GM12892 (cell line): ENCODE measurements at regions not wholly inside any gene's neighbourhood (a gene's known extent, or its start where the extent isn't known, plus 50 kb on each side); places are given as distances from the start of the nearest gene placed in this dataset.
"Not testable (repeated sequence)": the region's sequence is repeated elsewhere in the genome, so short reads cannot be mapped to it uniquely, and the experiment has no call there.

ENCODE experiments used
- DNase-seq: peaks from one replicate; pipeline ENCODE4 v3.0.0; 2011; ENCODE audit not compliant: insufficient read length
- FAIRE-seq: peaks from 2 replicates; lab custom pipeline; 2011; peaks lifted over from hg19 to GRCh38; lab: Jason Lieb, UNC
- POLR2A ChIP-seq: IDR thresholded peaks from 2 replicates; pipeline ENCODE4 v1.6.1; 2011; ENCODE audit warnings: low read depth, low read length, control low read depth
- POLR2AphosphoS5 ChIP-seq: IDR thresholded peaks from 2 replicates; pipeline ENCODE4 v1.6.1; 2011; ENCODE audit warnings: low read depth, low read length, control low read depth
- TAF1 ChIP-seq: IDR thresholded peaks from 2 replicates; pipeline ENCODE4 v1.6.1; 2011; ENCODE audit warnings: low read depth, mild to moderate bottlenecking, control low read depth, low read length, borderline replicate concordance

DNA sequence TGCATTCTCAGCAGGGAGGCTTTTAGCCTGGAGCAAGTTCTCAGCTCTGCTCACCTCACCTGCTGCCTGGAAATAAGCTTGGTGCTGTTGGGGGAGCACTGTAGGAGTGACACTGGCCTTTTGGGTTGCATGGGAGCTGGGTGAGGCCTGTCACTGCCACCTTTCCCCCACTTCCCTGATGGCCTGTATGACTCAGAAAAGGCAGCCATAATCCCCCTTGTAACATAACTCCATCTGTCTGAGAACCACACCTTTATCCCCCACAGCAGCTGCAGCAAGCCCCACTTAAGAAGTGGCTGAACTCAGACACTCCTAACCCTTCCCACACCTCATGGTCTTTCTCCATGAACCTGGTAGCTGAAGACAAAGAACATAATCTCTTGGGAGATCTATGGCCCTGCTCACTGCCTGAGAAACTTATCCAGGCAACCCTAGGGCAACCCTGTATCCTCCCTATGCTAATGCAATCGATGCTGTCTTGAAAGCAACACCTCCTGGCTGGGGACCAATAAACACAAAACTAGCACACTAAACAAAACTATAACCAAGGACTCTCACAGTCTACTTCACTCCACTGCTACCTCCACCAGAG, 258.9 kb upstream of the OSR1 start:
- DNase-seq, result no peak
- no peak for TF ChIP-seq POLR2AphosphoS5
- no peak for TF ChIP-seq TAF1
- no peak for TF ChIP-seq POLR2A
- no peak for FAIRE-seq

DNA sequence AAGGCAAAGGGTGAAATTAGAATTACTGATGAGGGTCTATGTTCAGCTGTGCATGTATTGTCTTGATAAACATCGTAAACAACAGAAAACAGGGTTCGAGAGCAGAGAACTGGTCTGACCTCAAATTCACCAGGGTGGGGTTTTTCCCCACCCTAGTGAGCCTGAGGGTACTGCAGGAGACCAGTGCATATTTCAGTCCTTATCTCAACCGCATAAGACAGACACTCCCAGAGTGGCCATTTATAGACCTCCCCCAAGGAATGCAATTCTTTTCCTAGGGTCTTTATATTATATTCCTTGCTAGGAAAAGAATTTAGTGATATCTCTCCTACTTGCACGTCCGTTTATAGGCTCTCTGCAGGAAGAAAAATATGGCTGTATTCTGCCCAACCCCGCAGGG, 257.0 kb upstream of the OSR1 start:
- FAIRE-seq, DNase-seq: not testable (repeated sequence)

DNA sequence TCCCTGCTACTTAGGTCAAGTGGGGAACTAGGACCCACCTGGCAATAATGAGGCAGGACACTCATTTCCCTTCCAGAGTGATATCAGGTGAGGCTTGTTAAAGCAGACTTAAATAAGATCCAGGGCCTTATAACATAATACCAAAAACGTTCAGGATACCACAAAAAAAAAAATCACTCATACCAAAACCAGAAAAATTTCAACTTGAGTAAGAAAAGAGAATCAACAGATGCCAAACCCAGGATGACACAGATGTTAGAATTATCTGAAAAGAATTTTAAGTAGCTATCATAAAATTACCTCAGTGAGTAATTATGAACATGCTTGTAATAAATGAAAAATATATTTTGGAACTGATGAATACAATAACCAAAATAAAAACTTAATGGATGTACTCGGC, 255.6 kb upstream of the OSR1 start:
- no peak for FAIRE-seq
- TF ChIP-seq TAF1 (no peak), POLR2AphosphoS5 (no peak), POLR2A (no peak)
- no peak for DNase-seq

DNA sequence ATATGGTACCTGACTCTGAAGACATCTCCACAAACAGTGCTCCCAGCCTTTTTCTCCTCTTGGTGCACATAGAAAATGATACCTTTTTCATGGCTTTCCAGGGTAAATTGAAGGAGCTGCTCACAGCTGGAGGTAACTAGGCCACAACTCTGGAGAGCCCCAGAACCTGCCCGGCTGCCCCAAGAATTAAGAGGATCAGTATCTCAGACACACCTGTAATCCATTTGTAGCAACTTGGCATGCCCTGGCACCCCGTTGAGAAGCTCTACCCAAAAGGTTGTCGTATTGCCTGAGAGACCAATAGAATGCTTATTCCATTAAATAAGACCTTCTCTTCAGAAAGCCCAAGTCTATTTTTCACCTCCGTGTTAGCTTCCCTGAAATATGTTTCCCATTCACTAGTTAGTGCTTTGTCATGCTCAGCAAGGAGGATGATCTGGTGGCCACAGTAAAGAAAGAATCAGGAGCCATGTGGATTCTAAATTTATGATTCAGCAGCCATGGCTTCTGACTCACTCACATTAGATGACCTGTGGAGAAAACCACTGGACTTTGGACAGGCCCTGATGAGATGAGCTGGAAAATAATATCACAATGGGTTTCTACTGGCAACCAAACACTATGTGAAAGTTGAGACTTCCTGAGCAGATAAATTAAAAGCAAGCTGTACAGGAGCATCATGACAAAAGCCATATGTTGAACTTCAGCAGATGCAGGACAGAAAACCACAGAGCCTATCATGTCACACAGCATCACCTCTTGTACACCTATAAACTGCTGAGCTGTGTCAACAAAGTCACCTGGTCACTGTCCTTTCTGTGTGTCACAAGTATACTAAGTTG, 253.3 kb upstream of the OSR1 start:
- FAIRE-seq (no peak), DNase-seq (no peak)
- TF ChIP-seq POLR2AphosphoS5 (no peak), POLR2A (no peak), TAF1 (no peak)

DNA sequence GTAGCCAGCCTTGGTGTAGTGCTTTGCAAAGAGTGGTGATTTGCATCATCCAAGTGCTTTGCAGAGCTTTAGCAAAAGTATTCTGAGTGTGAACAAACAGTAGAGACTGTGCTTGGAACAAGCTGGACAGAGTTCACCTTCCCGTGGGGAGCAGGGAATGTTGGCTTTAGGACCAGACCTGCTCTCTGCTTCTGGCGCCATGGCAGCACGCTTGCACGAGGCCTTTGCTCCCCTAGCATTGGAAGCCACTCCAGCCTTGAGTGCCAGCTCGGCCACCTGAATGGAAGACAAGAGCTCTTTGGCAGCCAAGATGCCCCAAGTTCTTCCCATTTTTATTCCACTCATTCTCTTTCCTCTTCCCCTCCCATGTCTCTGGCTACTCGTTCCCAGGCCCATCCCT, 250.8 kb upstream of the OSR1 start:
- FAIRE-seq, result no peak
- no peak for DNase-seq
- TF ChIP-seq TAF1, result no peak
- TF ChIP-seq POLR2A, result no peak
- no peak for TF ChIP-seq POLR2AphosphoS5

DNA sequence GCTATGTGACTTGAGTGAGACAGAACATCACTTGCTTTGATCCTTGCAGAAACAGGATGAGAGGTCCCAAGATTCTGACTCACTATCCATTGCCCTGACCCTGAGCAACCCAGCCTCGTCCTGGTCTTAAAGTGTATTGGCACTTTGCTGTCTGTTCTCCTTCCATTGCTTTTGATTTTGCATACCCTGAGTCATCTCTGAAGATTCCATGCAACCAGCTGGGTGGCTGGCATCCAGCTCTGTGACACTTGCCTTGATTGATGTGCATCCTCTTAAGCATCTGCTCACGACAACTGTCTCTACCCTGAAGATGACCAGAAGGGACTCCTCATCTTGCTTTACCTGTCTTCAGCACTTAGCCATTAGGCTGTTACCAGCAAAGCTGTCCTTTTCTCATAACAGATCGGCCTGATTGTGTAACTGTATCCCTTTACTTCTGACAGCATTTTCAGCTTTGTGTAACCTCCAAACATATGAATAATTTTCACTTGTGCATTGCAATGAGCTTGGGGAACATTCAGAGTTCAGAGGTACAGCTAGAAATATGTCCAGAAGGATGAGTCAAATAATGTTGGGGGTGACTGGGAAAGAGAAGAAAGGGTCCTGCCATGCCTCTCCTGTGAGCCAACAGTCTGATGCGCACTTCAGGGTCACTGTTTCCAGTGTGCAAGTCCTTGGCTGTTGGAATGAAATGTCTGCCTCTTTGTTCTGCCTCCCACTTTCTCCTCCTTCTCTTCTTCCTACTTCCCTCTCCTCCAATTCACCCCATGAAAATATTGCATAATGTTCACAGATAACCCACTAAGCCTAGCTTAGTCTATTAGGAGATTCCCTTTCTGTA, 249.7 kb upstream of the OSR1 start:
- TF ChIP-seq POLR2A (no peak), TAF1 (no peak), POLR2AphosphoS5 (no peak)
- FAIRE-seq (no peak), DNase-seq (no peak)

DNA sequence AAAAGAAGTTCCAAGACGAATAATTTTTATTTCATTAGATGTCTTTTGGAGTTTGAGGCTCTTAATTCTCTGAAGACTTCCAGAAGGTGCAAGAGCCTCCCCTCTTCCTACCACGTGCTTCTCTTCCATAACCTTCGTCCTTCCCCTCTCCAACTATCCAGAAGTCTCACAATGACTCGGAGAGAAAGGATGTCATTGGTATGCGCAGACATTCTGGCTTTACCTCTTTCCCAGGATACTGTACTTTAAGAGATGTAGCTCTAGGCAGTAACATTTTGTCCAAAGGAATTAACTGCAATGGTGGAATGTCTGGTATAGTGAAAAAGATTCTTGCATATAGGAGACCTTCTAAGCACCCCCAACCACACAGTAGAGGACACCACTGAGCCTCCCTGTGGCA, 249.0 kb upstream of the OSR1 start:
- FAIRE-seq, result no peak
- DNase-seq, result no peak
- TF ChIP-seq POLR2AphosphoS5, result no peak
- TF ChIP-seq TAF1, result no peak
- no peak for TF ChIP-seq POLR2A

DNA sequence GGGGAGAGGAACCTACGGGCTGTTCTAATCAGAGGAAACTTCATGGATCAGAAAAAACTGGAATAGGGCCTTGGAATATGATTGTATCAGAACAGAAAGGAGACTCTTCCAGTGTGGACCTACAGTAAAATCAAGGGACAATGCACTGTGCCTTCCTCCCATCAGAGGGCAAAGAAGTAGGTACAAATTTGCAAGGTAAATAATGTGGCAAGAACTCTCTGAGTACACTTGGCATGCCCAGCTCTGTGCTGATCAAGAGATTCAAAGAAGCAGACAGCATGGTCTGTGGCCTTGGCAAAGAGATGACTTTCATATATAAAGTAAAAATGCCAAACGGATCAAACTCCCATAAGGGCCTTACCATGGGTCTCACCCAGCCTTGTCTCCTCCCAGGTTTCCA, 242.6 kb upstream of the OSR1 start:
- no peak for DNase-seq
- no peak for TF ChIP-seq POLR2A
- no peak for TF ChIP-seq TAF1
- TF ChIP-seq POLR2AphosphoS5, result no peak
- FAIRE-seq, result no peak

DNA sequence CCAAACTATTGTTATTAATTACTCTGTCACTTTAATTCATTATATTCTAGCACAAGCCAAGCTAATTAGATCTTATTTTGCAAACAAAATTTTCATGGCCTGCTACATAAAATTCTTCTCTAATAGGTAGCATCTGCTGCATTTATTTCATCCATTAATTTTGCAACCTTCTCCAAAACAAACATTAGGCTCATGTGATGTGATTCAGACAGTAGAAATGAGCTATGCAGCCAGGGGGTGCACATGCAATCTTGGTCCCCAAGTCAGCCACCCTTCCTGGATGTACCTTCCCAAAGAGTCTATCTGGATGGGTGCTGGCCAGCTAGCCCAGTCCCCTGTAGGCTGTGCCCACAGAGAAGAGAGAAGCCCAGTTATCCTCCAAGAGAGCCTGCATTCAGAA, 242.1 kb upstream of the OSR1 start:
- DNase-seq (no peak), FAIRE-seq (no peak)
- no peak for TF ChIP-seq POLR2A
- no peak for TF ChIP-seq POLR2AphosphoS5
- no peak for TF ChIP-seq TAF1

DNA sequence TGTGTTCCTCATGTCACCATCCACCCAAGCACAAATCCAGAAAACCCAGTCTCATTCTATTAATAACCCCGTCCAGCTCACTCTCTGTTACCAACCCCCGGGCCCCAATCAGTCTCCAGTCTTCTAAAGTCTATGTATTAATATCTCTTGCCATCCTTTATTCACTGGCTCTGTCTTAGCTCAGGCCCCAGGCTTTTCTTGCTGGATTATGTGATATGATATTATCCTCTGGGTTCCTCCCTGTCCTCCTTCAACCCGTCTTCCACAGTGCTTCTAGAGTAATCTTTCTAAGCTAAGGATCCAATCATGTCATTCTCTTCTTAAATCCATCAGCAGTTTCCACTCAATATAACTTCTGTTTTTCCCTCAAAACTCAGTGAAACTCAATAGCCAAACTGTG, 240.5 kb upstream of the OSR1 start:
- DNase-seq (no peak), FAIRE-seq (no peak)
- TF ChIP-seq POLR2AphosphoS5, result no peak
- no peak for TF ChIP-seq TAF1
- TF ChIP-seq POLR2A, result no peak

DNA sequence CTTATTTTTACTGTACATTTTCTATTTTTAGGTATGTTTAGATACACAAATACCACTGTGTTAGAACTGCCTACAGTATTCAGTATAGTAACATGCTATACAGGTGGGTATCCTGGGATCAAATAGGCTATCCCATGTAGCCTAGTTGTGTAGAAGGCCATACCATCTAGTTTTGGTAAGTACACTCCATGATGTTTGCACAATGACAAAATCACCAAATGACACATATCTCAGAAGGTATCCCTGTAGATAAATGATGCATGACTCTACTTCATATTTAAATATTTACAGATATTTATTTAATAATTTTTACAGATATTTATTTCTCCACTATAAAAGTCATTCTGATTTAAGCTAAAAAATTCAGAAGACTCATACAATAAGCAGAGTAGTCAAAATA, 233.8 kb upstream of the OSR1 start:
- DNase-seq (no peak), FAIRE-seq (no peak)
- TF ChIP-seq TAF1 (no peak), POLR2A (no peak), POLR2AphosphoS5 (no peak)
